Astrocyte (in vitro differentiated cells and primary cell): ENCODE measurements at regions not wholly inside any gene's neighbourhood (a gene's known extent, or its start where the extent isn't known, plus 50 kb on each side); places are given as distances from the start of the nearest gene placed in this dataset.

Experiments used
- DNase-seq: peaks from one replicate; pipeline ENCODE4 v3.0.0-alpha.2; 2010; ENCODE audit warnings: low read depth
- FAIRE-seq: peaks from 2 replicates; lab custom pipeline; 2011; peaks lifted over from hg19 to GRCh38; lab: Jason Lieb, UNC
- H2AFZ ChIP-seq: 2 replicates; pipeline ENCODE4 v1.6.0; 2012; ENCODE audit warnings: low read depth, low read length, inconsistent platforms
- H3K27ac ChIP-seq: 2 replicates; pipeline ENCODE4 v1.5.1; 2011; ENCODE audit warnings: low read depth, low read length, inconsistent platforms
- H3K27me3 ChIP-seq: 2 replicates; pipeline ENCODE4 v1.6.0; 2011; ENCODE audit warnings: low read length, inconsistent platforms; ENCODE audit not compliant: insufficient read depth
- H3K36me3 ChIP-seq: 2 replicates; pipeline ENCODE4 v1.5.1; 2011; ENCODE audit warnings: low read length, inconsistent platforms; ENCODE audit not compliant: insufficient read depth
- H3K4me1 ChIP-seq: 2 replicates; pipeline ENCODE4 v1.5.1; 2011; ENCODE audit warnings: low read length, inconsistent platforms; ENCODE audit not compliant: insufficient read depth
- H3K4me2 ChIP-seq: 2 replicates; pipeline ENCODE4 v1.6.0; 2012; ENCODE audit warnings: low read length, inconsistent platforms
- H3K4me3 ChIP-seq: 2 replicates; pipeline ENCODE4 v1.5.1; 2011; ENCODE audit warnings: low read depth, mild to moderate bottlenecking, low read length, inconsistent platforms; ENCODE audit not compliant: insufficient read depth
- H3K79me2 ChIP-seq: 2 replicates; pipeline ENCODE4 v1.6.0; 2012; ENCODE audit warnings: mild to moderate bottlenecking, low read length, inconsistent platforms; ENCODE audit not compliant: insufficient read depth
- H3K9ac ChIP-seq: 2 replicates; pipeline ENCODE4 v1.6.0; 2012; ENCODE audit warnings: mild to moderate bottlenecking, low read length, inconsistent platforms
- H3K9me3 ChIP-seq: 2 replicates; pipeline ENCODE4 v1.5.1; 2012; ENCODE audit warnings: low read depth, mild to moderate bottlenecking, low read length, inconsistent platforms; ENCODE audit not compliant: insufficient read depth
- H4K20me1 ChIP-seq: 2 replicates; pipeline ENCODE4 v1.6.0; 2012; ENCODE audit warnings: low read length, inconsistent platforms; ENCODE audit not compliant: insufficient read depth
- H3K27ac Mint-ChIP-seq: one replicate; pipeline ENCODE4 v1.8.0; 2021; ENCODE audit warnings: mild to moderate bottlenecking, mixed read lengths; ENCODE audit not compliant: unreplicated experiment
- H3K27me3 Mint-ChIP-seq: one replicate; pipeline ENCODE4 v1.8.0; 2021; ENCODE audit warnings: low read depth, mixed read lengths; ENCODE audit not compliant: unreplicated experiment
- H3K36me3 Mint-ChIP-seq: one replicate; pipeline ENCODE4 v1.8.0; 2021; ENCODE audit warnings: low read depth, mixed read lengths; ENCODE audit not compliant: unreplicated experiment
- H3K4me1 Mint-ChIP-seq: one replicate; pipeline ENCODE4 v1.8.0; 2021; ENCODE audit warnings: low read depth, mixed read lengths; ENCODE audit not compliant: unreplicated experiment
- H3K4me3 Mint-ChIP-seq: one replicate; pipeline ENCODE4 v1.8.0; 2021; ENCODE audit warnings: mild to moderate bottlenecking, moderate library complexity, mixed read lengths; ENCODE audit not compliant: unreplicated experiment
- H3K9me3 Mint-ChIP-seq: one replicate; pipeline ENCODE4 v1.8.0; 2021; ENCODE audit warnings: mild to moderate bottlenecking, mixed read lengths; ENCODE audit not compliant: unreplicated experiment
- EZH2 ChIP-seq: IDR thresholded peaks from 2 replicates; pipeline ENCODE4 v1.6.1; 2012; ENCODE audit warnings: mild to moderate bottlenecking, low read length, inconsistent platforms; ENCODE audit not compliant: insufficient read depth
- TF ChIP-seq, protein P1 (sequence below): IDR thresholded peaks from 2 replicates; pipeline ENCODE4 v1.5.1; 2011; ENCODE audit warnings: low read depth, mild to moderate bottlenecking, inconsistent platforms, low read length, moderate library complexity; ENCODE audit not compliant: insufficient read depth

DNA sequence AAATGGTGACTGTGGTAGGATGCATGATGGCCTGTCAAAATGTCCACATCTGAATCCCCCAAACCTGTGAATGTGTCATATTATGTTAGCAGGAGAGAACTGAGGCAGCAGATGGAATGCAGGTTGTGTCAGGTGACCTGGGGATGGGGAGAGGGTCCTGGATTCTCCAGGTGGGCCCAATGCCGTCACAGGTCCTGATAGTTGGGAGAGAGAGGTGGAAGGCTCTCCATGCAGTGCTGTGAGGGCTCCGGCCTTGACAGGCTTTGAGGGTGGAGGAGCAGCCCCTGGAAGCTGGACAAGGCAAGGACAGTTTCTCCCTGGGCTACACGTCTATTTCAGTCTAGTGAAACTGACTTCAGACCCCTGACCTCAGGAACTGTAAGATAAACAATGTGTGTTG lies 330.9 kb upstream of the ZNF32 start:
- FAIRE-seq: no peak
- H4K20me1 ChIP-seq: no peaks in the 10 kb centered on the region

DNA sequence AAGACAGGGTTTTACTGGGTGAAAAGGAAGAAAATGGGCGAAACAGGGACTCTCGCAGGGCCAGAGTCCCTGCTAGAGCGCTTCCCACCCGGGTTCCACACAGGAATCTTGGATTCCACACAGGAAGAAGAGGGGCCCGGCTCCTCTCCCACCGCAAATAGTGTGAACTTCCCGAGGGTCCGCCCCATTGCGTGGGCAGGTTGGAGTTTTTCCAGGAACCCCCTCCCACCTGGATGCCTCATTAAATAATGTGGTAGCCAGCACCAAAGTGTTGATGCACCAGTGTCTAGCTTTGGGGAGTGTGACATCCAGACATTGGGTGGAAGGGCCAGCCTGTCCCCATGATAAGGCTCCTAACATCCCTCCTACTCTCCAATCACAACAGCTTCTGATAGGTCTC lies 330.3 kb upstream of the ZNF32 start:
- Histone ChIP-seq H3K79me2 (no peaks in the 10 kb centered on the region), H3K27ac (no peak overlapping the region), H2AFZ (no peak overlapping the region), H3K36me3 (no peaks in the 10 kb centered on the region), H3K4me1 (no peaks in the 10 kb centered on the region), H3K27me3 (no peaks in the 10 kb centered on the region), H3K9me3 (no peaks in the 10 kb centered on the region), H4K20me1 (no peaks in the 10 kb centered on the region), H3K9ac (no peak overlapping the region), H3K4me2 (no peak overlapping the region), H3K4me3 (no peak overlapping the region)
- Mint-ChIP-seq H3K9me3 (peaks cover 3% of the 10 kb centered on the region), H3K36me3 (no peaks in the 10 kb centered on the region), H3K27ac (no peak overlapping the region), H3K27me3 (peaks cover 3% of the 10 kb centered on the region), H3K4me3 (no peak overlapping the region), H3K4me1 (no peaks in the 10 kb centered on the region)
- FAIRE-seq (no peak), DNase-seq (no peak)
- no peak for TF ChIP-seq EZH2
- TF ChIP-seq, protein P1, sequence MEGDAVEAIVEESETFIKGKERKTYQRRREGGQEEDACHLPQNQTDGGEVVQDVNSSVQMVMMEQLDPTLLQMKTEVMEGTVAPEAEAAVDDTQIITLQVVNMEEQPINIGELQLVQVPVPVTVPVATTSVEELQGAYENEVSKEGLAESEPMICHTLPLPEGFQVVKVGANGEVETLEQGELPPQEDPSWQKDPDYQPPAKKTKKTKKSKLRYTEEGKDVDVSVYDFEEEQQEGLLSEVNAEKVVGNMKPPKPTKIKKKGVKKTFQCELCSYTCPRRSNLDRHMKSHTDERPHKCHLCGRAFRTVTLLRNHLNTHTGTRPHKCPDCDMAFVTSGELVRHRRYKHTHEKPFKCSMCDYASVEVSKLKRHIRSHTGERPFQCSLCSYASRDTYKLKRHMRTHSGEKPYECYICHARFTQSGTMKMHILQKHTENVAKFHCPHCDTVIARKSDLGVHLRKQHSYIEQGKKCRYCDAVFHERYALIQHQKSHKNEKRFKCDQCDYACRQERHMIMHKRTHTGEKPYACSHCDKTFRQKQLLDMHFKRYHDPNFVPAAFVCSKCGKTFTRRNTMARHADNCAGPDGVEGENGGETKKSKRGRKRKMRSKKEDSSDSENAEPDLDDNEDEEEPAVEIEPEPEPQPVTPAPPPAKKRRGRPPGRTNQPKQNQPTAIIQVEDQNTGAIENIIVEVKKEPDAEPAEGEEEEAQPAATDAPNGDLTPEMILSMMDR: no peak

More for the DNA sequence above, 330.9 kb upstream of the ZNF32 start:
- Histone ChIP-seq H3K9me3 (no peaks in the 10 kb centered on the region), H3K27ac (no peak overlapping the region), H3K4me1 (no peaks in the 10 kb centered on the region), H3K4me2 (no peak overlapping the region), H3K9ac (no peak overlapping the region), H3K79me2 (no peaks in the 10 kb centered on the region), H3K4me3 (no peak overlapping the region), H3K36me3 (no peaks in the 10 kb centered on the region), H2AFZ (no peak overlapping the region), H3K27me3 (no peaks in the 10 kb centered on the region)
- no peak for DNase-seq
- Mint-ChIP-seq H3K4me1 (no peaks in the 10 kb centered on the region), H3K27me3 (peaks cover 6% of the 10 kb centered on the region), H3K9me3 (peaks cover 3% of the 10 kb centered on the region), H3K4me3 (no peak overlapping the region), H3K36me3 (no peaks in the 10 kb centered on the region), H3K27ac (no peak overlapping the region)
- TF ChIP-seq, protein P1: no peak
- TF ChIP-seq EZH2: no peak

DNA sequence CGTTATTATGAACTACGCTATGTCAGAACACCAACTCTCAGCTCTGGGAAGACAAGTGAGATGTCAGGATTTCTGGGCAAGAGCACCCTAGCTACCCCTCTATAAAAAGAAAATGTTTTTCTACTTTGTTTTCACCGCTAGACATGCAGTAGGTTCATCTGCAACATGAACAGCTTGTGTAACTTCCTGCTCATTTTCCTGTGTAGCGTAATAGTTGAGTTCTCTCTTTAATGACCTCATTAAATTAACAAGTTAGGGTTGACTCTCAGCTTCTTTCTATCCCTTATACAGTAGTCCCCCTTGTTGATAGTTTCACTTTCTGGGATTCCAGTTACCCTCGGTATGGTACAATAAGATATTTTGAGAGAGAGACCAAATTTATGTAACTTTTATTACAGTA lies 329.4 kb upstream of the ZNF32 start:
- Histone ChIP-seq H3K4me1 (no peaks in the 10 kb centered on the region), H4K20me1 (no peaks in the 10 kb centered on the region), H3K79me2 (no peaks in the 10 kb centered on the region), H3K27me3 (no peaks in the 10 kb centered on the region), H3K9me3 (no peaks in the 10 kb centered on the region), H3K4me2 (no peak overlapping the region), H3K27ac (no peak overlapping the region), H3K4me3 (no peak overlapping the region), H3K36me3 (no peaks in the 10 kb centered on the region), H3K9ac (no peak overlapping the region), H2AFZ (no peak overlapping the region)
- no peak for FAIRE-seq
- no peak for TF ChIP-seq EZH2
- TF ChIP-seq, protein P1: no peak
- Mint-ChIP-seq H3K27me3 (peaks cover 3% of the 10 kb centered on the region), H3K4me1 (no peaks in the 10 kb centered on the region), H3K4me3 (no peak overlapping the region), H3K36me3 (no peaks in the 10 kb centered on the region), H3K9me3 (peaks cover 3% of the 10 kb centered on the region), H3K27ac (no peak overlapping the region)
- no peak for DNase-seq
